Trophoblast cell (in vitro differentiated cells and primary cell): ENCODE measurements at regions not wholly inside any gene's neighbourhood (a gene's known extent, or its start where the extent isn't known, plus 50 kb on each side); places are given as distances from the start of the nearest gene placed in this dataset.

Experiments
- DNase-seq, 2 donors: peaks; one replicate each; pipeline ENCODE4 v3.0.0-alpha.2; 2016
- H2AFZ ChIP-seq: 2 replicates; pipeline ENCODE4 v1.6.1; 2013; ENCODE audit warnings: low read length, moderate library complexity, mild to moderate bottlenecking; ENCODE audit not compliant: insufficient read depth, poor library complexity
- H2AK5ac ChIP-seq: 2 replicates; pipeline ENCODE4 v1.6.1; 2013; ENCODE audit warnings: mild to moderate bottlenecking, low read length
- H2BK120ac ChIP-seq: 2 replicates; pipeline ENCODE4 v1.6.1; 2013; ENCODE audit warnings: low read length, mild to moderate bottlenecking, moderate library complexity; ENCODE audit not compliant: insufficient read depth, poor library complexity
- H2BK12ac ChIP-seq: 2 replicates; pipeline ENCODE4 v1.6.1; 2013; ENCODE audit warnings: mild to moderate bottlenecking, low read length, moderate library complexity
- H2BK5ac ChIP-seq: 2 replicates; pipeline ENCODE4 v1.6.1; 2013; ENCODE audit warnings: low read length, low read depth, moderate library complexity, mild to moderate bottlenecking; ENCODE audit not compliant: poor library complexity
- H3K14ac ChIP-seq: 2 replicates; pipeline ENCODE4 v1.6.1; 2013; ENCODE audit warnings: mild to moderate bottlenecking, low read length
- H3K18ac ChIP-seq: 2 replicates; pipeline ENCODE4 v1.6.1; 2013; ENCODE audit warnings: mild to moderate bottlenecking, low read length
- H3K23ac ChIP-seq: 2 replicates; pipeline ENCODE4 v1.6.1; 2013; ENCODE audit warnings: low read length
- H3K27ac ChIP-seq: 2 replicates; pipeline ENCODE4 v1.5.1; 2013; ENCODE audit warnings: low read depth, mild to moderate bottlenecking, inconsistent platforms, low read length, moderate library complexity
- H3K27me3 ChIP-seq: 2 replicates; pipeline ENCODE4 v1.6.1; 2013; ENCODE audit warnings: inconsistent platforms, mild to moderate bottlenecking, low read length, moderate library complexity; ENCODE audit not compliant: insufficient read depth
- H3K36me3 ChIP-seq, 2 experiments: 1 replicate in 1 of 2; 2 replicates in 1 of 2; pipeline ENCODE4 v1.6.1; 2013; ENCODE audit warnings: low read length in 2 of 2, mild to moderate bottlenecking in 2 of 2, moderate library complexity in 1 of 2; ENCODE audit not compliant: insufficient read depth in 2 of 2, control insufficient read depth in 1 of 2
- H3K4ac ChIP-seq: 2 replicates; pipeline ENCODE4 v1.6.1; 2013; ENCODE audit warnings: low read depth, mild to moderate bottlenecking, low read length, moderate library complexity
- H3K4me1 ChIP-seq, 2 experiments: 1 replicate in 1 of 2; 2 replicates in 1 of 2; pipeline ENCODE4 v1.6.1; 2013; ENCODE audit warnings: low read length in 2 of 2, mild to moderate bottlenecking in 2 of 2, moderate library complexity in 1 of 2; ENCODE audit not compliant: insufficient read depth in 2 of 2, control insufficient read depth in 1 of 2
- H3K4me2 ChIP-seq: 2 replicates; pipeline ENCODE4 v1.6.1; 2013; ENCODE audit warnings: inconsistent platforms, mild to moderate bottlenecking, low read length, moderate library complexity
- H3K4me3 ChIP-seq: 2 replicates; pipeline ENCODE4 v1.5.1; 2013; ENCODE audit warnings: mild to moderate bottlenecking, low read depth, low read length, inconsistent platforms
- H3K79me1 ChIP-seq: one replicate; pipeline ENCODE4 v1.6.1; 2013; ENCODE audit warnings: low read length
- H3K79me2 ChIP-seq: 2 replicates; pipeline ENCODE4 v1.6.1; 2013; ENCODE audit warnings: low read length, mild to moderate bottlenecking; ENCODE audit not compliant: control insufficient read depth, insufficient read depth, poor library complexity
- H3K9ac ChIP-seq: 2 replicates; pipeline ENCODE4 v1.6.1; 2013; ENCODE audit warnings: mild to moderate bottlenecking, low read length
- H3K9me3 ChIP-seq: 2 replicates; pipeline ENCODE4 v1.6.1; 2013; ENCODE audit warnings: low read depth, mild to moderate bottlenecking, control low read depth, inconsistent platforms, low read length; ENCODE audit not compliant: insufficient read depth
- H4K12ac ChIP-seq: 2 replicates; pipeline ENCODE4 v1.6.1; 2013; ENCODE audit warnings: low read depth, mild to moderate bottlenecking, low read length, moderate library complexity
- H4K8ac ChIP-seq: 2 replicates; pipeline ENCODE4 v1.6.1; 2013; ENCODE audit warnings: low read depth, mild to moderate bottlenecking, low read length, moderate library complexity
- H4K91ac ChIP-seq: one replicate; pipeline ENCODE4 v1.6.1; 2013; ENCODE audit warnings: low read depth, mild to moderate bottlenecking, low read length, moderate library complexity
- WGBS: extraction: QIAGEN DNeasy Blood & Tissue Kit; methylation state at CpG from one replicate; pipeline ENCODE4 v1.1.7; 2013; ENCODE audit warnings: missing lambda C conversion rate; ENCODE audit not compliant: insufficient read length, insufficient coverage; ENCODE audit errors: extremely low coverage; 5-methylcytosine and 5-hydroxymethylcytosine counted together

- Histone ChIP-seq H3K36me3 (no peaks in the 10 kb centered on the region), H3K4me3 (peak overlapping the region; percentile 75), H3K27ac (no peak overlapping the region), H2BK5ac (no peak overlapping the region), H3K4me2 (peak overlapping the region; percentile 83), H3K27me3 (peaks cover 20% of the 10 kb centered on the region), H3K4ac (no peak overlapping the region), H2AK5ac (no peak overlapping the region), H3K23ac (no peak overlapping the region), H4K12ac (no peak overlapping the region), H3K4me1 (peaks cover 2 to 9% of the 10 kb centered on the region in 2 experiments), H3K9ac (no peak overlapping the region), H2AFZ (no peak overlapping the region), H3K9me3 (no peaks in the 10 kb centered on the region), H3K18ac (no peak overlapping the region), H2BK12ac (no peak overlapping the region), H2BK120ac (no peak overlapping the region), H3K14ac (no peak overlapping the region), H4K8ac (no peak overlapping the region), H3K79me2 (no peaks in the 10 kb centered on the region), H3K79me1 (no peaks in the 10 kb centered on the region), H4K91ac (no peak overlapping the region)
- WGBS = no CpG with 5 or more reads among the region's 14 CpGs
- no peak for DNase-seq
Observed at GRCh38 chr10:50992356-50992901, 81.9 kb upstream of the PRKG1 start.

GRCh38 chr10:50992972-50993766, 81.1 kb upstream of the PRKG1 start:
- no peak overlapping the region for H4K12ac ChIP-seq
- H3K9me3 ChIP-seq = no peaks in the 10 kb centered on the region
- no peaks in the 10 kb centered on the region for H3K36me3 ChIP-seq
- no peak overlapping the region for H2BK120ac ChIP-seq
- no peak overlapping the region for H2AK5ac ChIP-seq
- H3K18ac ChIP-seq = no peak overlapping the region
- no peak overlapping the region for H3K9ac ChIP-seq
- H3K4ac ChIP-seq = no peak overlapping the region
- no peak overlapping the region for H2BK5ac ChIP-seq
- H3K23ac ChIP-seq = no peak overlapping the region
- H2AFZ ChIP-seq = no peak overlapping the region
- H3K4me2 ChIP-seq = peak overlapping the region; percentile 83
- no peak overlapping the region for H4K8ac ChIP-seq
- WGBS = no CpG with 5 or more reads among the region's 16 CpGs
- no peaks in the 10 kb centered on the region for H3K79me2 ChIP-seq
- peaks cover 2 to 9% of the 10 kb centered on the region in 2 experiments for H3K4me1 ChIP-seq
- DNase-seq = no peak
- no peak overlapping the region for H3K27ac ChIP-seq
- H2BK12ac ChIP-seq = no peak overlapping the region
- no peak overlapping the region for H4K91ac ChIP-seq
- no peak overlapping the region for H3K14ac ChIP-seq
- H3K4me3 ChIP-seq = no peak overlapping the region
- no peaks in the 10 kb centered on the region for H3K79me1 ChIP-seq
- peaks cover 20% of the 10 kb centered on the region for H3K27me3 ChIP-seq

GRCh38 chr10:50993771-50994251, 80.5 kb upstream of the PRKG1 start:
- Histone ChIP-seq H3K27ac (no peak overlapping the region), H3K4ac (no peak overlapping the region), H3K18ac (no peak overlapping the region), H3K4me3 (no peak overlapping the region), H3K79me2 (no peaks in the 10 kb centered on the region), H3K9ac (no peak overlapping the region), H3K14ac (no peak overlapping the region), H3K4me2 (no peak overlapping the region), H3K23ac (no peak overlapping the region), H4K8ac (no peak overlapping the region), H3K4me1 (peaks cover 2 to 9% of the 10 kb centered on the region in 2 experiments), H2AK5ac (no peak overlapping the region), H2BK5ac (no peak overlapping the region), H2BK120ac (no peak overlapping the region), H3K9me3 (no peaks in the 10 kb centered on the region), H4K12ac (no peak overlapping the region), H3K79me1 (no peaks in the 10 kb centered on the region), H4K91ac (no peak overlapping the region), H3K36me3 (no peaks in the 10 kb centered on the region), H3K27me3 (peaks cover 20% of the 10 kb centered on the region), H2BK12ac (no peak overlapping the region), H2AFZ (no peak overlapping the region)
- no peak for DNase-seq
- no CpG with 5 or more reads among the region's 3 CpGs for WGBS

- no CpG with 5 or more reads among the region's 2 CpGs for WGBS
- DNase-seq = no peak
- Histone ChIP-seq H3K4me3 (no peak overlapping the region), H3K9me3 (no peaks in the 10 kb centered on the region), H3K4me1 (peaks cover 0 to under 1% of the 10 kb centered on the region in 2 experiments), H3K27me3 (peaks cover 4% of the 10 kb centered on the region), H3K9ac (no peak overlapping the region), H2AFZ (no peak overlapping the region), H3K4me2 (no peak overlapping the region), H4K8ac (no peak overlapping the region), H4K91ac (no peak overlapping the region), H2AK5ac (no peak overlapping the region), H3K36me3 (no peaks in the 10 kb centered on the region), H3K14ac (no peak overlapping the region), H3K27ac (no peak overlapping the region), H3K79me1 (no peaks in the 10 kb centered on the region), H2BK5ac (no peak overlapping the region), H3K23ac (no peak overlapping the region), H3K4ac (no peak overlapping the region), H3K18ac (no peak overlapping the region), H3K79me2 (no peaks in the 10 kb centered on the region), H4K12ac (no peak overlapping the region), H2BK12ac (no peak overlapping the region), H2BK120ac (no peak overlapping the region)
Observed at GRCh38 chr10:50997461-50997860, 76.8 kb upstream of the PRKG1 start.
